ENCODE measurements at regions not wholly inside any gene's neighbourhood (a gene's known extent, or its start where the extent isn't known, plus 50 kb on each side); places are given as distances from the start of the nearest gene placed in this dataset.

DNA sequence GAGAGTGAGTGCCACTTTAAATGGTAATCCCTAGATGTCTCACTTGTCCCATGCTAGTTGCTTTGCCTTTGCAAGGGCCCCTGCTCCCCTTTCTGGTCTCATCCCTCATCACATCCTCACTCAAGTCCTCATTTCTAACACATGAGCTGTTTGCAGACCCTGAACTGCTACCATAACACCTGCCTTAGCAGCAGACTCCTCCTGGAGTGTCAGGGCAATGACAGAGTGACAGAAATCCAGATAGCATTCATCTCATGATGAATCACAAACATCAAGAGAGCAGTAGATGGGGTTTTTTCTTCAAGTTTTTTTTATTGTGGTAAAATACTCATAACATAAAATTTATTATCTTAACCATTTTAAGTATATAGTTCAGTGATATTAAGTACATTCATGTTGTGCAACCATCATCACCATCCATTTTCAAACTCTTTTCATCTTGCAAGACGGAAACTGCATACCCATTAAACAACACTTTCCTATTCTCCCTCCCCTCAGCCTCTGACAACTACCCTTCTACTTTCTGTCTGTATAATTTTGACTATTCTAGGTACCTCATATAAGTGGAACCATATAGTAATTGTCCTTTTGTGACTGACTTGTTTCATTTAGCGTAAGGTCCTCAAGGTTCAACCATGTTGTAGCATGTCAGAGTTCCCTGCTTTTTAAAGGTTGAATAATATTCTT is 133.2 kb upstream of the RPS6KA3 start:
- peaks cover 0 to 14% (median 9%) of the 10 kb centered on the region in 7 donors for H3K4me1 Mint-ChIP-seq
- Histone ChIP-seq H3K36me3 (ENCODE audit: control insufficient read depth in 2 of 3, insufficient read depth in 3 of 3, low read length in 3 of 3) (no peaks in the 10 kb centered on the region), H3K4me1 (ENCODE audit: control insufficient read depth in 2 of 2, insufficient read depth in 2 of 2, low read length in 2 of 2) (no peaks in the 10 kb centered on the region), H3K9me3 (ENCODE audit: control insufficient read depth in 2 of 3, low read length in 3 of 3) (no peaks in the 10 kb centered on the region), H3K27ac (ENCODE audit: low read depth, low read length) (no peak overlapping the region), H3K27me3 (ENCODE audit: control insufficient read depth in 2 of 2, insufficient read depth in 2 of 2, low read length in 2 of 2) (no peaks in the 10 kb centered on the region), H3K4me3 (ENCODE audit: low read length) (no peak overlapping the region)
- DNase-seq (no peak), ATAC-seq (no peak)
- ChIA-PET POLR2A (no interaction called here), CTCF (interaction anchor here (0.7 to 2.3 kb wide), 2 partner anchors 40 to 1522 kb away, joined by 3 to 4 read pairs; no protein-coding TSS in a partner anchor)
- peaks cover 0 to 2% (median 0%) of the 10 kb centered on the region in 11 donors for H3K9me3 Mint-ChIP-seq
- peaks cover 0 to 4% (median 0%) of the 10 kb centered on the region in 5 donors for H3K27me3 Mint-ChIP-seq
- H3K27ac Mint-ChIP-seq, result peak overlapping the region in 3 of 9 donors; percentile 29 to 85 (median 40)
- intact Hi-C loops (cut with micrococcal nuclease), result no loop called here
- H3K4me3 Mint-ChIP-seq, result no peak overlapping the region
- peaks cover 0 to 2% (median 0%) of the 10 kb centered on the region in 5 donors for H3K36me3 Mint-ChIP-seq

GRCh38 chrX:20397587-20397986 is 130.9 kb upstream of the RPS6KA3 start:
- POLR2A ChIA-PET, result no interaction called here
- Mint-ChIP-seq H3K4me3 (no peak overlapping the region), H3K36me3 (no peaks in the 10 kb centered on the region), H3K4me1 (peaks cover 0 to 14% (median 9%) of the 10 kb centered on the region in 7 donors), H3K27ac (peak overlapping the region in 1 of 9 donors; percentile 72), H3K9me3 (peaks cover 0 to 2% (median 0%) of the 10 kb centered on the region in 11 donors), H3K27me3 (peaks cover 0 to 4% (median 0%) of the 10 kb centered on the region in 5 donors)
- H3K36me3 ChIP-seq (ENCODE audit: control insufficient read depth in 2 of 3, insufficient read depth in 3 of 3, low read length in 3 of 3), result no peaks in the 10 kb centered on the region
- H3K27ac ChIP-seq (ENCODE audit: low read depth, low read length), result no peak overlapping the region
- no peak overlapping the region for H3K4me3 ChIP-seq (ENCODE audit: low read length)
- DNase-seq, result no peak
- H3K27me3 ChIP-seq (ENCODE audit: control insufficient read depth in 2 of 2, insufficient read depth in 2 of 2, low read length in 2 of 2), result no peaks in the 10 kb centered on the region
- no peaks in the 10 kb centered on the region for H3K9me3 ChIP-seq (ENCODE audit: control insufficient read depth in 2 of 3, low read length in 3 of 3)
- CTCF ChIA-PET, result no interaction called here
- H3K4me1 ChIP-seq (ENCODE audit: control insufficient read depth in 2 of 2, insufficient read depth in 2 of 2, low read length in 2 of 2), result no peaks in the 10 kb centered on the region
- ATAC-seq, result no peak
- intact Hi-C loops (cut with micrococcal nuclease), result no loop called here

GRCh38 chrX:20394451-20394850 is 127.7 kb upstream of the RPS6KA3 start:
- Histone ChIP-seq H3K4me3 (ENCODE audit: low read length) (no peak overlapping the region), H3K27me3 (ENCODE audit: control insufficient read depth in 2 of 2, insufficient read depth in 2 of 2, low read length in 2 of 2) (no peaks in the 10 kb centered on the region), H3K4me1 (ENCODE audit: control insufficient read depth in 2 of 2, insufficient read depth in 2 of 2, low read length in 2 of 2) (no peaks in the 10 kb centered on the region), H3K36me3 (ENCODE audit: control insufficient read depth in 2 of 3, insufficient read depth in 3 of 3, low read length in 3 of 3) (no peaks in the 10 kb centered on the region), H3K27ac (ENCODE audit: low read depth, low read length) (no peak overlapping the region), H3K9me3 (ENCODE audit: control insufficient read depth in 2 of 3, low read length in 3 of 3) (no peaks in the 10 kb centered on the region)
- POLR2A ChIA-PET, result interaction anchor here (0.7 kb wide), 1 partner anchor 27 kb away, joined by 3 read pairs; no protein-coding TSS in a partner anchor
- H3K9me3 Mint-ChIP-seq, result peaks cover 0 to 2% (median 0%) of the 10 kb centered on the region in 11 donors
- peak overlapping the region in 1 of 9 donors; percentile 37 for H3K27ac Mint-ChIP-seq
- DNase-seq, result no peak
- H3K4me3 Mint-ChIP-seq, result no peak overlapping the region
- peaks cover 0 to 6% (median 5%) of the 10 kb centered on the region in 7 donors for H3K4me1 Mint-ChIP-seq
- H3K36me3 Mint-ChIP-seq, result no peaks in the 10 kb centered on the region
- CTCF ChIA-PET, result no interaction called here
- intact Hi-C loops (cut with micrococcal nuclease), result no loop called here
- peaks cover 0 to 4% (median 0%) of the 10 kb centered on the region in 5 donors for H3K27me3 Mint-ChIP-seq
- ATAC-seq, result no peak

DNA sequence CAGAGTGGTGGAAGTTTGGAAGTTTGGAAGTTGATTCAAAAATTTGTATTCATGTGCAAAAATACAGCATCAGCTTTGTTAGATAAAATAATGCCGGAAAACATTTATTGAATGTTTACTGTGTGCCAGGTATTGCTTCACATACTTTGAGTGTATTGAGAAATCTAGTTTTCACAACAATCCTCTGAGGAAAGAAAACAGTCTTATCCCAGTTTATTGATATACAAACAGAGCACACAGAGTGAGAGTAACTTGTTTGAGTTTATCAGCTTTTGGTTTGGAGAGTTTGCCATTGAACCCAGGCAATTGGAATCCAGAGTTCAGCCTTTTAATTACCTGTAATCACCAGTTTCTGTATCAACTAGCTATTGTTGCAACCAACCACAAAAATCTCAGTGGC is 127.2 kb upstream of the RPS6KA3 start:
- no peak for DNase-seq
- ATAC-seq, result no peak
- Mint-ChIP-seq H3K27me3 (peaks cover 0 to 4% (median 0%) of the 10 kb centered on the region in 5 donors), H3K27ac (no peak overlapping the region), H3K9me3 (peaks cover 0 to 1% (median 0%) of the 10 kb centered on the region in 11 donors), H3K4me1 (peaks cover 0 to 3% (median under 1%) of the 10 kb centered on the region in 7 donors), H3K36me3 (no peaks in the 10 kb centered on the region), H3K4me3 (no peak overlapping the region)
- Histone ChIP-seq H3K9me3 (ENCODE audit: control insufficient read depth in 2 of 3, low read length in 3 of 3) (no peaks in the 10 kb centered on the region), H3K27ac (ENCODE audit: low read depth, low read length) (no peak overlapping the region), H3K27me3 (ENCODE audit: control insufficient read depth in 2 of 2, insufficient read depth in 2 of 2, low read length in 2 of 2) (no peaks in the 10 kb centered on the region), H3K36me3 (ENCODE audit: control insufficient read depth in 2 of 3, insufficient read depth in 3 of 3, low read length in 3 of 3) (no peaks in the 10 kb centered on the region), H3K4me1 (ENCODE audit: control insufficient read depth in 2 of 2, insufficient read depth in 2 of 2, low read length in 2 of 2) (no peaks in the 10 kb centered on the region), H3K4me3 (ENCODE audit: low read length) (no peak overlapping the region)
- POLR2A ChIA-PET, result interaction anchor here (0.7 kb wide), 1 partner anchor 26 kb away, joined by 3 read pairs; no protein-coding TSS in a partner anchor
- CTCF ChIA-PET, result no interaction called here
- intact Hi-C loops (cut with micrococcal nuclease), result no loop called here

- Histone ChIP-seq H3K36me3 (ENCODE audit: control insufficient read depth in 2 of 3, insufficient read depth in 3 of 3, low read length in 3 of 3) (no peaks in the 10 kb centered on the region), H3K27ac (ENCODE audit: low read depth, low read length) (no peak overlapping the region), H3K4me3 (ENCODE audit: low read length) (no peak overlapping the region), H3K4me1 (ENCODE audit: control insufficient read depth in 2 of 2, insufficient read depth in 2 of 2, low read length in 2 of 2) (no peaks in the 10 kb centered on the region), H3K27me3 (ENCODE audit: control insufficient read depth in 2 of 2, insufficient read depth in 2 of 2, low read length in 2 of 2) (no peaks in the 10 kb centered on the region), H3K9me3 (ENCODE audit: control insufficient read depth in 2 of 3, low read length in 3 of 3) (no peaks in the 10 kb centered on the region)
- no peaks in the 10 kb centered on the region for H3K4me1 Mint-ChIP-seq
- ATAC-seq (no peak), DNase-seq (no peak)
- peaks cover 0 to 7% (median 0%) of the 10 kb centered on the region in 5 donors for H3K27me3 Mint-ChIP-seq
- H3K9me3 Mint-ChIP-seq, result no peaks in the 10 kb centered on the region
- CTCF ChIA-PET, result no interaction called here
- POLR2A ChIA-PET, result no interaction called here
- H3K27ac Mint-ChIP-seq, result no peak overlapping the region
- H3K4me3 Mint-ChIP-seq, result no peak overlapping the region
- intact Hi-C loops (cut with micrococcal nuclease), result loop anchor here in 1 of 2 donors (10.0 kb wide), 1 partner anchor 46 kb away; no protein-coding TSS in a partner anchor
- no peaks in the 10 kb centered on the region for H3K36me3 Mint-ChIP-seq
Measured at GRCh38 chrX:20388594-20388993, 121.9 kb upstream of the RPS6KA3 start.

DNA sequence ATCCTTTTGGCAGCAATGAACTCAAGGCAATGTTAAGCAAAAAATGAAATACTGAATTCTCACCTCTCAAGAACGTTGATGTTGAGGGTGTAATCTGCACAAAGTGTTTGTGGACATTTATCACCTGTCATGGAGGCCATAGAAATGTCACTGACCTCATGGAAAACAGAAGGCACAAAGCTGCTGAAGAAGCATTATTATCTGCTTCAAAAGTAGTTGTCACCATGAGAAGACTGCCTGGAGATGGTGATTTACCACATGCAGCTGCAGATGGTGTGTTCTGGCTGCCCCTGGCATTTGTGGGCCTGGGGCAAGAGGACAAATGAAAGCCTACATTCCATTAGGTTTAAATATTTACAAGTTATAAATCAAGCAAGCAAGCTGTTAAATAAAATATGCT is 116.8 kb upstream of the RPS6KA3 start:
- ATAC-seq, result no peak
- H3K36me3 Mint-ChIP-seq, result no peaks in the 10 kb centered on the region
- Histone ChIP-seq H3K36me3 (ENCODE audit: control insufficient read depth in 2 of 3, insufficient read depth in 3 of 3, low read length in 3 of 3) (no peaks in the 10 kb centered on the region), H3K4me1 (ENCODE audit: control insufficient read depth in 2 of 2, insufficient read depth in 2 of 2, low read length in 2 of 2) (peaks cover 0 to 3% of the 10 kb centered on the region in 2 donors), H3K9me3 (ENCODE audit: control insufficient read depth in 2 of 3, low read length in 3 of 3) (no peaks in the 10 kb centered on the region), H3K27me3 (ENCODE audit: control insufficient read depth in 2 of 2, insufficient read depth in 2 of 2, low read length in 2 of 2) (no peaks in the 10 kb centered on the region), H3K27ac (ENCODE audit: low read depth, low read length) (no peak overlapping the region), H3K4me3 (ENCODE audit: low read length) (no peak overlapping the region)
- peaks cover 0 to 9% (median 0%) of the 10 kb centered on the region in 11 donors for H3K9me3 Mint-ChIP-seq
- ChIA-PET CTCF (interaction anchor here (0.6 kb wide), 2 partner anchors 133 to 171 kb away, joined by 3 read pairs; no protein-coding TSS in a partner anchor), POLR2A (no interaction called here)
- intact Hi-C loops (cut with micrococcal nuclease), result loop anchor here (5.0 to 10.0 kb wide), 2 partner anchors 51 to 121 kb away; no protein-coding TSS in a partner anchor
- peaks cover 0 to 4% (median 0%) of the 10 kb centered on the region in 5 donors for H3K27me3 Mint-ChIP-seq
- no peak overlapping the region for H3K4me3 Mint-ChIP-seq
- H3K4me1 Mint-ChIP-seq, result peaks cover 5 to 15% (median 10%) of the 10 kb centered on the region in 7 donors
- H3K27ac Mint-ChIP-seq, result no peak overlapping the region
- no peak for DNase-seq
